H1 (cell line): ENCODE measurements at regions not wholly inside any gene's neighbourhood (a gene's known extent, or its start where the extent isn't known, plus 50 kb on each side); places are given as distances from the start of the nearest gene placed in this dataset.

ENCODE experiments used
- CTCF ChIA-PET: fragments of 300-600 bp; sonication (Branson Sonifier 250); formaldehyde crosslinking; loops from one replicate; lab custom pipeline; 2021; ENCODE audit not compliant: partially characterized antibody; lab: Charles Lee
- POLR2A ChIA-PET: fragments of 300-600 bp; sonication (Branson Sonifier 250); formaldehyde crosslinking; loops from one replicate; lab custom pipeline; 2021; ENCODE audit warnings: inconsistent platforms; ENCODE audit not compliant: partially characterized antibody; lab: Charles Lee
- DNase-seq, 2 experiments: peaks; one replicate each; pipeline versions ENCODE4 v3.0.0 to v3.0.0-alpha.2; 2010 to 2022; ENCODE audit warnings: low spot score in 2 of 2, low read depth in 1 of 2, mixed read lengths in 1 of 2
- FAIRE-seq: peaks from 2 replicates; lab custom pipeline; 2011; peaks lifted over from hg19 to GRCh38; lab: Jason Lieb, UNC
- H2AFZ ChIP-seq: 2 replicates; pipeline ENCODE4 v1.8.1; 2012; ENCODE audit warnings: low read length, inconsistent platforms
- H2AK5ac ChIP-seq: 2 replicates; pipeline ENCODE4 v1.6.1; 2013; ENCODE audit warnings: low read depth, low read length
- H2BK120ac ChIP-seq: replicated peaks from 2 replicates; pipeline ENCODE3; 2013; ENCODE audit warnings: low read depth, low read length, inconsistent platforms
- H2BK12ac ChIP-seq: 2 replicates; pipeline ENCODE4 v1.6.1; 2013; ENCODE audit warnings: low read depth, low read length
- H2BK15ac ChIP-seq: 2 replicates; pipeline ENCODE4 v1.6.1; 2013; ENCODE audit warnings: low read length
- H2BK20ac ChIP-seq: 2 replicates; pipeline ENCODE4 v1.6.1; 2013; ENCODE audit warnings: low read length
- H2BK5ac ChIP-seq: 2 replicates; pipeline ENCODE4 v1.6.1; 2013; ENCODE audit warnings: low read depth, low read length
- H3K14ac ChIP-seq: 2 replicates; pipeline ENCODE4 v1.6.1; 2013; ENCODE audit warnings: inconsistent platforms; ENCODE audit not compliant: insufficient read length
- H3K18ac ChIP-seq: 2 replicates; pipeline ENCODE4 v1.6.1; 2013; ENCODE audit warnings: low read length; ENCODE audit errors: extremely low read depth
- H3K23ac ChIP-seq: 2 replicates; pipeline ENCODE4 v1.6.1; 2013; ENCODE audit warnings: inconsistent platforms; ENCODE audit not compliant: insufficient read length
- H3K23me2 ChIP-seq: 2 replicates; pipeline ENCODE4 v1.6.1; 2013; ENCODE audit warnings: low read depth, low read length
- H3K27ac ChIP-seq: 2 replicates; pipeline ENCODE4 v1.6.1; 2011; ENCODE audit warnings: low read depth, low read length, inconsistent platforms
- H3K27me3 ChIP-seq, 4 experiments: replicated peaks in 1 of 4; 1 replicate in 1 of 4; 2 replicates in 3 of 4; pipeline versions ENCODE4 v1.6.1 to v1.8.1; 2011 to 2013; ENCODE audit warnings: low read length in 3 of 4, mild to moderate bottlenecking in 3 of 4, inconsistent platforms in 2 of 4, mixed read lengths in 2 of 4, moderate library complexity in 1 of 4; ENCODE audit not compliant: control insufficient read depth in 3 of 4, insufficient read depth in 3 of 4; ENCODE audit errors: extremely low read depth in 1 of 4
- H3K36me3 ChIP-seq, 4 experiments: 2 replicates each; pipeline versions ENCODE4 v1.6.1 to v1.8.1; 2011 to 2013; ENCODE audit warnings: mild to moderate bottlenecking in 4 of 4, low read length in 3 of 4, moderate library complexity in 2 of 4, control low read depth in 1 of 4, inconsistent platforms in 1 of 4; ENCODE audit not compliant: insufficient read depth in 4 of 4, control insufficient read depth in 2 of 4
- H3K4ac ChIP-seq: replicated peaks from 2 replicates; pipeline ENCODE3; 2013; ENCODE audit warnings: low read length, low read depth, mixed read lengths, inconsistent platforms; ENCODE audit not compliant: insufficient read length
- H3K4me1 ChIP-seq, 4 experiments: replicated peaks in 1 of 4; 1 replicate in 1 of 4; 2 replicates in 3 of 4; pipeline versions ENCODE4 v1.6.1 to v1.8.1; 2011 to 2013; ENCODE audit warnings: low read length in 3 of 4, inconsistent platforms in 2 of 4, mixed read lengths in 1 of 4; ENCODE audit not compliant: insufficient read depth in 4 of 4, control insufficient read depth in 3 of 4
- H3K4me2 ChIP-seq, 2 experiments: 2 replicates each; pipeline versions ENCODE4 v1.6.1 to v1.8.1; 2011 to 2013; ENCODE audit warnings: low read depth in 2 of 2, low read length in 2 of 2, control low read depth in 1 of 2, inconsistent platforms in 1 of 2, mild to moderate bottlenecking in 1 of 2; ENCODE audit not compliant: insufficient read depth in 1 of 2
- H3K4me3 ChIP-seq, 4 experiments: fragments of 200-600, 300-600 bp in 1 of 4; sonication (generic), shearing (Covaris generic), sonication (Bioruptor Twin) in 1 of 4; 2 replicates each; pipeline versions ENCODE4 v1.5.1 to v1.8.1; 2011 to 2016; ENCODE audit warnings: low read length in 4 of 4, low read depth in 3 of 4, control low read depth in 2 of 4, inconsistent platforms in 2 of 4, mild to moderate bottlenecking in 2 of 4, mixed read lengths in 1 of 4, moderate library complexity in 1 of 4; ENCODE audit not compliant: insufficient read depth in 2 of 4; ENCODE audit errors: extremely low read depth in 1 of 4
- H3K56ac ChIP-seq: replicated peaks from 2 replicates; pipeline ENCODE3; 2013; ENCODE audit warnings: low read depth, mild to moderate bottlenecking, mixed read lengths, low read length, inconsistent platforms; ENCODE audit not compliant: insufficient read length
- H3K79me1 ChIP-seq: 2 replicates; pipeline ENCODE4 v1.6.1; 2013; ENCODE audit warnings: low read depth, low read length, control low read depth
- H3K79me2 ChIP-seq, 2 experiments: 2 replicates each; pipeline versions ENCODE4 v1.6.1 to v1.8.1; 2012 to 2013; ENCODE audit warnings: low read length in 2 of 2, mild to moderate bottlenecking in 2 of 2, inconsistent platforms in 1 of 2; ENCODE audit not compliant: insufficient read depth in 2 of 2, control insufficient read depth in 1 of 2
- H3K9ac ChIP-seq, 4 experiments: replicated peaks in 1 of 4; 1 replicate in 1 of 4; 2 replicates in 3 of 4; pipeline versions ENCODE4 v1.6.1 to v1.8.1; 2011 to 2013; ENCODE audit warnings: low read depth in 3 of 4, low read length in 3 of 4, control low read depth in 2 of 4, mild to moderate bottlenecking in 2 of 4, moderate library complexity in 2 of 4, inconsistent platforms in 1 of 4; ENCODE audit errors: extremely low read depth in 1 of 4
- H3K9me3 ChIP-seq, 2 experiments: 2 replicates each; pipeline versions ENCODE4 v1.6.1 to v1.8.1; 2012 to 2013; ENCODE audit warnings: mild to moderate bottlenecking in 2 of 2, moderate library complexity in 2 of 2, control low read depth in 1 of 2, inconsistent platforms in 1 of 2, low read depth in 1 of 2, low read length in 1 of 2, mixed read lengths in 1 of 2; ENCODE audit not compliant: insufficient read depth in 2 of 2
- H4K20me1 ChIP-seq, 2 experiments: replicated peaks in 1 of 2; 2 replicates each; pipeline versions ENCODE3 to v1.8.1; 2011 to 2013; ENCODE audit warnings: inconsistent platforms in 2 of 2, low read length in 2 of 2, mild to moderate bottlenecking in 1 of 2; ENCODE audit not compliant: insufficient read depth in 2 of 2, control insufficient read depth in 1 of 2
- H4K5ac ChIP-seq: 2 replicates; pipeline ENCODE4 v1.6.1; 2013; ENCODE audit warnings: low read length, low read depth, mixed read lengths, inconsistent platforms; ENCODE audit not compliant: insufficient read length
- H4K8ac ChIP-seq: 2 replicates; pipeline ENCODE4 v1.8.0; 2013; ENCODE audit warnings: mild to moderate bottlenecking, moderate library complexity, low read length, inconsistent platforms; ENCODE audit not compliant: insufficient read depth; ENCODE audit errors: extremely low read depth
- H4K91ac ChIP-seq: replicated peaks from 2 replicates; pipeline ENCODE3; 2013; ENCODE audit warnings: low read length, mixed read lengths, inconsistent platforms; ENCODE audit not compliant: insufficient read length
- E2F6 ChIP-seq: IDR thresholded peaks from 2 replicates; pipeline ENCODE4 v1.6.1; 2012; ENCODE audit warnings: inconsistent platforms
- KDM4A ChIP-seq: IDR thresholded peaks from one replicate; pipeline ENCODE4 v1.7.1; 2012; ENCODE audit warnings: low read depth, mild to moderate bottlenecking, moderate library complexity, low read length, inconsistent platforms; ENCODE audit not compliant: severe bottlenecking
- TBP ChIP-seq: IDR thresholded peaks from 2 replicates; pipeline ENCODE4 v1.6.1; 2011; ENCODE audit warnings: low read depth, low read length, improper control_type of control experiment
- WGBS, 2 experiments: shearing (Covaris generic) in 1 of 2; methylation state at CpG; one replicate each; pipeline versions ENCODE4 v1.1.6 to v1.1.7; 2013 to 2015; ENCODE audit warnings: low lambda C conversion rate in 2 of 2, mixed read lengths in 2 of 2, inconsistent platforms in 1 of 2, low coverage in 1 of 2, missing lambda C conversion rate in 1 of 2; ENCODE audit not compliant: insufficient replicate concordance in 2 of 2, insufficient coverage in 1 of 2, insufficient read length in 1 of 2; ENCODE audit errors: extremely low coverage in 1 of 2, missing lambda C conversion rate in 1 of 2; 5-methylcytosine and 5-hydroxymethylcytosine counted together

DNA sequence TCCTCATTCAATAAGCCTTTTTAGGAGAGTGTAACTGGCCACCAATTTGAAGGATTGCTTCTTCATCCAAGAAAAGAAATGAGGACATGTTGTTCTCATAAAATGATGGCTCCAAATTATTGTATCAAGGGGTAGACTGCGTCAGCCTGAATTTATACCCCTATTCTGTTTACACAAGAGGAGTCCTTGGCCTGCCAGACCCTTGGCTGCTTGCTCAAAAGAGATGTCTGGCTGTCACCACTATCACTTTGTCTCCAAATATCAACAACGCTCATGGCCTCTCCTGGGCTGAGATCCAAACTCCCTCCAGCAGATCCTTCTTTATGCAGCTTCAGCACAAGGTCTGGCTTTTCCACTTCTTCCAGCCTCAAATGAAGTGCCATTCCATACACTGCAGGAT is 127.9 kb downstream of the OR13H1 start:
- Histone ChIP-seq H2AK5ac (no peak overlapping the region), H3K56ac (no peak overlapping the region), H3K79me1 (no peaks in the 10 kb centered on the region), H3K36me3 (no peaks in the 10 kb centered on the region), H4K5ac (no peak overlapping the region), H3K27me3 (no peaks in the 10 kb centered on the region), H3K4me1 (no peaks in the 10 kb centered on the region), H2AFZ (no peak overlapping the region), H3K14ac (no peak overlapping the region), H3K27ac (no peak overlapping the region), H3K4me2 (no peak overlapping the region), H3K9ac (no peak overlapping the region), H4K20me1 (no peaks in the 10 kb centered on the region), H3K79me2 (no peaks in the 10 kb centered on the region), H2BK15ac (no peak overlapping the region), H3K9me3 (no peaks in the 10 kb centered on the region), H2BK20ac (no peak overlapping the region), H3K23ac (no peak overlapping the region), H3K23me2 (no peaks in the 10 kb centered on the region), H2BK120ac (no peak overlapping the region), H3K4me3 (no peak overlapping the region), H2BK12ac (no peak overlapping the region), H3K18ac (no peak overlapping the region), H4K8ac (no peak overlapping the region), H3K4ac (no peak overlapping the region), H2BK5ac (no peak overlapping the region), H4K91ac (no peak overlapping the region)
- no peak for TF ChIP-seq TBP
- TF ChIP-seq E2F6 = no peak
- no peak for TF ChIP-seq KDM4A
- 83% methylated on average over 2 of the region's 2 CpGs; no CpG with 5 or more reads in 1 of the 2 experiments for WGBS, 2 experiments
- POLR2A ChIA-PET = no interaction called here
- CTCF ChIA-PET = interaction anchor here (0.7 to 2.1 kb wide), 3 partner anchors 341 to 677 kb away, joined by 4 to 5 read pairs (median 4); no protein-coding TSS in a partner anchor
- no peak for FAIRE-seq
- no peak for DNase-seq
